H1 (cell line): ENCODE measurements at regions not wholly inside any gene's neighbourhood (a gene's known extent, or its start where the extent isn't known, plus 50 kb on each side); places are given as distances from the start of the nearest gene placed in this dataset.

Experiments used
- CHD7 ChIP-seq: fragments of 300-600 bp; sonication (generic); IDR thresholded peaks from 2 replicates; pipeline ENCODE4 v1.7.1; 2012; ENCODE audit warnings: low read length, moderate library complexity, mild to moderate bottlenecking, inconsistent platforms; ENCODE audit not compliant: insufficient replicate concordance

GRCh38 chr10:128382225-128382624, 256.0 kb upstream of the MKI67 start (continued):
- TF ChIP-seq CHD7: no peak
